Adrenal gland (tissue), 9 donors: ENCODE measurements at regions not wholly inside any gene's neighbourhood (a gene's known extent, or its start where the extent isn't known, plus 50 kb on each side); places are given as distances from the start of the nearest gene placed in this dataset.

Experiments used
- DNase-seq, 7 donors: peaks; one replicate each; pipeline ENCODE4 v3.0.0-alpha.2; 2019 to 2020
- H3K27ac ChIP-seq, 5 donors: fragments of 200-600 bp; sonication (generic) in 4 of 5; 1 replicate in 3 of 5; 2 replicates in 2 of 5; pipeline versions ENCODE4 v1.5.1 to v1.8.0; 2016 to 2020; ENCODE audit warnings: mild to moderate bottlenecking in 1 of 5
- H3K27me3 ChIP-seq: fragments of 200-600 bp; 2 replicates; pipeline ENCODE4 v1.8.0; 2021
- H3K36me3 ChIP-seq, 2 donors: fragments of 200-600 bp; replicated peaks in 1 of 2; 1 replicate in 1 of 2; 2 replicates in 1 of 2; pipeline versions ENCODE4 v1.5.1 to v1.8.0; 2018 to 2022
- H3K4me1 ChIP-seq, 2 donors: fragments of 200-600 bp; replicated peaks in 1 of 2; 1 replicate in 1 of 2; 2 replicates in 1 of 2; pipeline versions ENCODE4 v1.5.1 to v1.8.0; 2018 to 2021
- H3K4me3 ChIP-seq, 4 donors: fragments of 200-600 bp; sonication (generic) in 3 of 4; one replicate each; pipeline ENCODE4 v1.5.1; 2016 to 2018
- H3K9me3 ChIP-seq, 3 donors: fragments of 200-600 bp; sonication (generic) in 1 of 3; replicated peaks in 1 of 3; 1 replicate in 2 of 3; 2 replicates in 1 of 3; pipeline versions ENCODE4 v1.5.1 to v1.8.0; 2016 to 2021
- POLR2A ChIP-seq, 2 donors: fragments of 450-650 bp; IDR thresholded peaks; one replicate each; pipeline ENCODE4 v1.6.1; 2017; ENCODE audit warnings: antibody characterized with exemption in 2 of 2, mild to moderate bottlenecking in 2 of 2, moderate library complexity in 1 of 2
- WGBS, 4 donors: extraction: QIAGEN DNeasy Blood & Tissue Kit in 2 of 4; methylation state at CpG; one replicate each; pipeline versions ENCODE4 v1.1.5 to v1.1.7; 2013 to 2017; 5-methylcytosine and 5-hydroxymethylcytosine counted together
- intact Hi-C, 2 donors: fragments of 100-400 bp; cut with DNase I; formaldehyde crosslinking; loops; one replicate each; pipeline versions ENCODE4 v1.14.1 to v1.15.0; 2022 to 2023
- TF ChIP-seq, protein P1 (sequence below), 6 experiments: fragments of 450-650 bp in 4 of 6; fragments of 200-600 bp in 2 of 6; sonication (generic) in 1 of 6; IDR thresholded peaks; 1 replicate in 5 of 6; 2 replicates in 1 of 6; pipeline versions ENCODE4 v1.5.1 to v1.8.0; 2016 to 2021; ENCODE audit warnings: antibody characterized with exemption in 6 of 6, mild to moderate bottlenecking in 2 of 6, moderate library complexity in 1 of 6
- donor health status: healthy with polysubstance abuse.
- donor health status: Bipolar disorder and iron deficiency.
- donor health status: DM: yes; HTN: yes; CAD: no.
- donor health status: DM: no; HTN: no; CAD: no.
- donor health status: DM: no; HTN: no; CAD: no.

DNA sequence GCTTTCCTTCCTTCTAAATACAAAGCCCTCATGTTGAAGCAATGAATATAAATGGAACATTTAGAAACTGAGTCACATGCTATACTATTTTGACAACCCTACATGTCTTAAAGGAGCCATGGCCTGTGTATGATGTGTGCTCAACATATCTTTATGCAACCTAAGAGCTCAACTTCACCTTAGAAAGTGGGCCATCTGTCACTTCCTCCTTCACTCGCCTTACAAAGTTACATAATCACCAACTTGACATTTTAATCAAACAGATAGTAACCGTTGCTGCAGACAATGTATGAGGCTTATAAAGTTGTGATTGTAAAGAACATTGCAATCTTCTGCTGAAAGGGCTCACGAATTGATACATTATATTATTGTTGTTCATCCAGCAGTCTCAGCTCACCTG lies 163.6 kb downstream of the SERPINI1 start:
- Histone ChIP-seq H3K9me3 (no peaks in the 10 kb centered on the region), H3K4me3 (no peak overlapping the region), H3K27ac (no peak overlapping the region), H3K36me3 (no peaks in the 10 kb centered on the region), H3K27me3 (no peaks in the 10 kb centered on the region), H3K4me1 (no peaks in the 10 kb centered on the region)
- TF ChIP-seq, protein P1, sequence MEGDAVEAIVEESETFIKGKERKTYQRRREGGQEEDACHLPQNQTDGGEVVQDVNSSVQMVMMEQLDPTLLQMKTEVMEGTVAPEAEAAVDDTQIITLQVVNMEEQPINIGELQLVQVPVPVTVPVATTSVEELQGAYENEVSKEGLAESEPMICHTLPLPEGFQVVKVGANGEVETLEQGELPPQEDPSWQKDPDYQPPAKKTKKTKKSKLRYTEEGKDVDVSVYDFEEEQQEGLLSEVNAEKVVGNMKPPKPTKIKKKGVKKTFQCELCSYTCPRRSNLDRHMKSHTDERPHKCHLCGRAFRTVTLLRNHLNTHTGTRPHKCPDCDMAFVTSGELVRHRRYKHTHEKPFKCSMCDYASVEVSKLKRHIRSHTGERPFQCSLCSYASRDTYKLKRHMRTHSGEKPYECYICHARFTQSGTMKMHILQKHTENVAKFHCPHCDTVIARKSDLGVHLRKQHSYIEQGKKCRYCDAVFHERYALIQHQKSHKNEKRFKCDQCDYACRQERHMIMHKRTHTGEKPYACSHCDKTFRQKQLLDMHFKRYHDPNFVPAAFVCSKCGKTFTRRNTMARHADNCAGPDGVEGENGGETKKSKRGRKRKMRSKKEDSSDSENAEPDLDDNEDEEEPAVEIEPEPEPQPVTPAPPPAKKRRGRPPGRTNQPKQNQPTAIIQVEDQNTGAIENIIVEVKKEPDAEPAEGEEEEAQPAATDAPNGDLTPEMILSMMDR (IDR thresholded peaks at IDR 0.05) = no peak
- no peak for TF ChIP-seq POLR2A (IDR thresholded peaks at IDR 0.05)
- no peak for DNase-seq
- intact Hi-C loops = no loop called here
- 48 to 61% (median 58%) methylated on average over 3 of the region's 3 CpGs for WGBS, 4 donors

DNA sequence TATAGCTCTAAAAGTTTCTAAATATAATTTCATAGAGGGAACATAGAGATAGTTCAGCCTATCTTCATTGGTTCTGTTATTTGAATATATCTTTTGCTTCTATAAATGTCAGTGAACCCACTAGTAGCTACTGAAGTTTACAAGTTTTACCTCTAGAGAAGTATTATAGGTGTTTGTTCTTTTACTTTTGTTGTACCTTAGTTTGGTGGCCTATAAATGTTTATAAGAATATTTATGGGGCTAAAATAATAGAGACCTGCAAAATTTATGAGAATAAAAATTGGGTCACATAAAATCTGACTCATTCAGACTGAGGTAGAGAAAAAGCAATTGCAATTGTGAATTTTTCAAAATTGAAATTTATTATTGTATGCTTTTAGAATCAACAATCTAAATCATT lies 162.6 kb downstream of the SERPINI1 start:
- intact Hi-C loops = no loop called here

DNA sequence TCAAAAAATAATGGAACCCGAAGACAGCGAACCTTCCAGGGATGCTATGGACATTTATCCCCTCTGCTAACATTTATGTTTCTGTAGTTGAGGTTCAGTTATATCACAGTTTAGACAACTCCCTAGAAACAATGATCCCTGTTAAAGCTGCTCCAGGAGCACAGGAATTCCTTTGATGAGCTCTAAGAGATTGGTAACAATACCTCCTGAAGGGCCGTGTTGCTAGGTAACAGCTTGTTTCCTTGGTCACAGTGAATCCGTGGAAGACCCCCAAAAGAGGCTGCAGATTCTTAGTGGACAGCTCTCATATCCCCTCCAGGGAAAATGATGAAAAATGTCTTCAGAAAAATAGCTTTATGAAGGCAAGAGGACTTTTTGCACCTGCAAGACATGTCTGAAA lies 160.2 kb downstream of the SERPINI1 start:
- intact Hi-C loops = no loop called here

More for the DNA sequence above, 162.6 kb downstream of the SERPINI1 start:
- Histone ChIP-seq H3K36me3 (no peaks in the 10 kb centered on the region), H3K4me1 (no peaks in the 10 kb centered on the region), H3K9me3 (no peaks in the 10 kb centered on the region), H3K4me3 (no peak overlapping the region), H3K27me3 (no peaks in the 10 kb centered on the region), H3K27ac (no peak overlapping the region)
- no peak for DNase-seq
- TF ChIP-seq, protein P1 (IDR thresholded peaks at IDR 0.05) = no peak
- no peak for TF ChIP-seq POLR2A (IDR thresholded peaks at IDR 0.05)

GRCh38 chr3:167895178-167895577 lies 159.7 kb downstream of the SERPINI1 start:
- intact Hi-C loops = no loop called here

More for the DNA sequence above, 160.2 kb downstream of the SERPINI1 start:
- no peak for DNase-seq
- 60 to 71% (median 63%) methylated on average over 4 of the region's 4 CpGs for WGBS, 4 donors
- Histone ChIP-seq H3K27ac (no peak overlapping the region), H3K9me3 (no peaks in the 10 kb centered on the region), H3K36me3 (no peaks in the 10 kb centered on the region), H3K4me1 (no peaks in the 10 kb centered on the region), H3K27me3 (no peaks in the 10 kb centered on the region), H3K4me3 (no peak overlapping the region)
- no peak for TF ChIP-seq POLR2A (IDR thresholded peaks at IDR 0.05)
- TF ChIP-seq, protein P1 (IDR thresholded peaks at IDR 0.05) = no peak

More at GRCh38 chr3:167895178-167895577, 159.7 kb downstream of the SERPINI1 start:
- no peaks in the 10 kb centered on the region for H3K9me3 ChIP-seq
- no peaks in the 10 kb centered on the region for H3K36me3 ChIP-seq
- TF ChIP-seq, protein P1 (IDR thresholded peaks at IDR 0.05) = no peak
- TF ChIP-seq POLR2A (IDR thresholded peaks at IDR 0.05) = no peak
- DNase-seq = no peak
- no peaks in the 10 kb centered on the region for H3K4me1 ChIP-seq
- WGBS, 4 donors = 70 to 86% (median 83%) methylated on average over 1 of the region's 1 CpG
- no peak overlapping the region for H3K27ac ChIP-seq
- H3K27me3 ChIP-seq = no peaks in the 10 kb centered on the region
- H3K4me3 ChIP-seq = no peak overlapping the region
